ENCODE measurements at regions not wholly inside any gene's neighbourhood (a gene's known extent, or its start where the extent isn't known, plus 50 kb on each side); places are given as distances from the start of the nearest gene placed in this dataset.
"Not testable (repeated sequence)": the region's sequence is repeated elsewhere in the genome, so short reads cannot be mapped to it uniquely, and the experiment has no call there.

DNA sequence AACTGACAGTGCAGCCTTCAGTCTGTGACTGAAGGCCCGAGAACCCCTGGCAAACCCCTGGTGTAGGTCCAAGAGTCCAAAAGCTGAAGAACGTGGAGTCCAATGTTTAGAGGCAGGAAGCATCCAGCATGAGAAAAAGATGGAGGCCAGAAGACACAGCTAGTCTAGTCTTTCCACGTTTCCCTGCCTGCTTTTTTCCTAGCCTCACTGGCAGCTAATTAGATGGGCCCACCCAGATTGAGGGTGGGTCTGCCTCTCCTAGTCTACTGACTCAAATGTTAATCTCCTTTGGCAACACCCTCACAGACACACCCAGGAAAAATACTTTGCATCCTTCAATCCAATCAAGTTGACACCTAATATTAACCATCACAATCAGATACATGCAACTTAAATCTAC is 87.8 kb downstream of the TENT5D start:
- not testable (repeated sequence) for DNase-seq (ENCODE audit: low read depth)

DNA sequence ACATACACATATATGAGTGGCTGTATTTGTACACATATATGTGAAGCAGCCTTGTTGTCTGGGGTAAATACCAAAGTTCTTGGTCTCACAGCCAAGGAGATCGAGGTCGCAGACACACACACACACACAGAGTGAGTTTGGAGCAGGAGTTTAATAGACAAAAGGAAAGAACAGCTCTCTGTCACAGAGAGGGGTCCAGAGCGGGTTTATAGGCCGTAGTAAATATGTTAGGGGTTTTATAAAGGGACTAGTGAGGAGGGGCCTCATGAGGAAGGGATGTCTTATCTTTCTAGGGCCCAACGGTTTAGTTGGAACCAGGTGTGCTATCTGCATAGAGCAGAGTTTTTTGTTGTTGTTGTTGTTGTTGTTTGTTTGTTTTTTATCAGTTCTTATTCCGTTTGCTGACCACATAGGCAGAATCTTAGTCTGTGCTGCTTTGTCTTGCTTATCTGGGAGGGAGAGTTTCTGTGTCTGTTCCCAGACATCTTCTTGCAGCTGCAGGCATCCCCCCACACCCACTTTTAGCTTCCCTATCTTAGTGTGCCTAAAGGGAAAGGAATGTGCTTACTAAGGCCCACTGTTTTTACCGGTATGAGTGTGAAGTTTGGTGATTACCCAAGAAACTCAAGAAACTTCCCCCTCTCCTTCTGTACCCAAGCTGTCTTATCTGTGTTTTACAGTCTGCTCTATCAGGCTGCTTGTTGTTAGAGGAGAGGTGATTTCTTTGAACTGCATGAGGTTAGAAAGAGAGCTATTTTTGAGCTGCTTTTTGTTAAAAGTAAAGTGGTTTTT is 91.9 kb downstream of the TENT5D start:
- peak; percentile 46 for DNase-seq (ENCODE audit: low read depth)

DNA sequence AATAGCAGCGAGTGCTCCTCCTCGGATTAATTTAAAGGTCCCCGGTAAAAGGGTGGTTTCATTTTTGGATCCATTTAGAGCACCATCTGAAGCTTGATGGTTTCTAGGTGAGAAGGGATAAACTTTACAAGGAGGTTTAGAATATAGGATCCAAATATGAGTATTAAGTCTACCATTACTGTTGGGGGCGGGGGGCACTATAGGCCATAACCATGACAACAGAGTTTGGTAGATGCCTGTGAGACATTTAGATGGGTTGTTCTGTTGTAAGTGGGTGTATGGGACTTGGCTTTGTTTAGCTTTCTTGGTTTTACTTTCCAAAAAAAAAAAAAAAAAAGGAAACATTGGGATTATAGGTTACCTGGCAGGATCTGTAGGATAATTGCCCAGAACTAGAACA is 92.7 kb downstream of the TENT5D start:
- DNase-seq (ENCODE audit: low read depth), result no peak

DNA sequence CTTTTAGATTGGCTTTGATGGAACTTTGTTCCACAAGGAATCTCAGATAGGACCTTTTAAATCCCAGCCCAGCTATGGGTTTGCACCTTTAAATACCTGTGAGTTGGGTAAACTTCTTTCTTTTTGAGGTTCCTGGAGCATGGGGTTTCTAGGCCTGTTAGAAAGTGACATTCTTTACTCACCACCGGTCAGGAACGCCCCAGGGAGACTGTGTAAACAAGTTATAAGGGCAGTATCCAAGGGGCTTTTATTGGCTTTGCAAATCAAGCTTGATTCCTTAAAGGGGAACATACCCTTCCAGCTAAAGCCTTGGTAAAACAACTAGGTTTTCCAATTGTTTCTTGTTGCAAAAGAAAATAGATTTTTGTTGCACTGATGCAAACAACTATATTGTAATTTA is 93.4 kb downstream of the TENT5D start:
- DNase-seq (ENCODE audit: low read depth), result no peak

DNA sequence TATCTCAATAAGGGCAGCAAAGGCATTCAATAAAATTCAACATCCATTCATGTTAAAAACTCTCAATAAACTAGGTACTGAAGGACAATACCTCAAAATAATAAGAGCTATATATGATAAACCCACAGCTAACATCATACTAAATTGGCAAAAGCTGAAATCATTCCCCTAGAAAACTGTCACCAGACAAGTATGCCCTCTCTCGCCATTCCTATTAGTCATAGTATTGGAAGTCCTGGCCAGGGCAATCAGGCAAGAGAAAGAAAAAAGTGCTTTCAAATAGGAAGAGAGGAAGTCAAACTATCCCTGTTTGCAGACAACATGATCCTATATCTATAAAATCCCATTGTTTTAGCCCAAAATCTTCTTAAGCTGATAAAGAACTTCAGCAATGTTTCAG is 116.8 kb downstream of the TENT5D start:
- peak; percentile 13 for DNase-seq (ENCODE audit: low read depth)

DNA sequence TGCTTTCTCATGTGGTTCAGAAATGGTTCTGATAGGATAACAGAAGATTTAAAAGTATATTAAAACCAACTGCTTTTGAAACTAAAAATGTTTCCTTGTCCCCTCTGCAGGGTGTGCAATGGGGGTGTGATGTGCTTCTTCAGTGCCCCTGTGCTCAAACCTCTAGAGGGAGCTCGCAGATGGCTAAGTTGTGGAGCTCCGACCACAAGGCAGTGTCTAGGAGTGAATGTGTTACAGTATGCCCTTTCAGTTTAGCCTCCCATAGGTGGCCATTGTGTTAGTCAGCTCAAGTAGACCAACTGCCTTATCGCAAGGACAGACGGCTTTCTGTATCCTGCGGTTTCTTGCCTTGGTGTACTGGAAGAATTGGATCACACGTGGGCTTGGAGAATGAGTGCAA is 130.5 kb downstream of the TENT5D start:
- DNase-seq (ENCODE audit: low read depth), result peak; percentile 63

DNA sequence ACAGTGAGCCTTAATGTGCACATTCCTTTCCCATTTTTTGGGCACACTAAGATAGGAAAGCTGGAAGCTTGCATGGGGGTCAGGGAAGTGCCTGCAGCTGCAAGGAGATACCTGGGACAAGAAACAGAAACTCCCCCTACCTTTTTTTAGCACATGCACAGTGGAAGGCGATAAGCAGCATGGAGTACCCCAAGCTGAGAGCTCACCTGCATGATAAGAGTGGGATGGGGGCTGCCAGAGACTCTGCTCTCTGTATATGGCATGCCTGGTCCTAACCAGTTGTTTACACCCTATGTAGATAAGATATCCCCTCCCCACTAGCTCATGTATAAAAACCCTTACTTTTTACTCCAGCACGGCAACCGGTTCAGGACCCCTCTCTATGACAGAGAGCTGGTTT is 135.9 kb downstream of the TENT5D start:
- DNase-seq (ENCODE audit: low read depth), result no peak

DNA sequence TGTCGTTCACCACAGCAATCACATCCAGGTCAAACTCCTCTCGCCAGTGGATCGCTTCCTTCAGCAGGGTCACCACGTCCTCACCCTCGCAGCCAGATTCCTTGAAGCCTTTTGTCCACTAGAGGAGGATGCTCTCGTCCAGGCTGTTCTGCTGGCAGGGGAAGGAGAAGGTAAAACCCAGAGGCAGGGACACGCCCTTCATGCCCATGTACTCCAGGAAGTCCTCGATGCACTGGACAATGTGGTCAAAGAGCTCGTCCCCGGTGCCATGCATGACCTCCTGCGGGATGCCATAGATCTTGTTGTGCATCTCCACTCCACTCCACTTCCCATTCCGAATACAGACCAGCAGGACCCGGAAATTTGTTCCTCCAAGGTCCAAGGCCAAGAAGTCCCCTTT is 152.4 kb downstream of the TENT5D start:
- DNase-seq (ENCODE audit: low read depth), result no peak

DNA sequence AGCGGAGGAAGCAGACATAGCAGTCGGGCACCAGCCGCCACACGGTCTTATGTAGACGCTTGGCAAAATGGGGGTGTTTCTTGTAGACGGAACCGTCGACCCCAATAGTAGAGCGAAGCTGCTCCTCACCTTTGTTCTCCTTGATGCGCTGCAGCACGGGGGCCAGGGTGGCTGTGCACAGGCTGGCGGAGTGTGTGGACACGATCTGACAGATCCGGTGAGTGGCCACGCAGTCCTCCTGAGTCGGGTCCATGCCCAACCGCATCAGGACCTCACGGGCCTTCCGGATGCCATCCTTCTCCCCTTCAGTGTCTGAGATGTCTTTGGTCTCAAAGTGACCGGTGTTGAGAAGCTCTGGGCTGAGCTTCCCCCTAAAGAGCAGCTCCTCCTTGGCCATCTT is 153.0 kb downstream of the TENT5D start:
- no peak for DNase-seq (ENCODE audit: low read depth)

DNA sequence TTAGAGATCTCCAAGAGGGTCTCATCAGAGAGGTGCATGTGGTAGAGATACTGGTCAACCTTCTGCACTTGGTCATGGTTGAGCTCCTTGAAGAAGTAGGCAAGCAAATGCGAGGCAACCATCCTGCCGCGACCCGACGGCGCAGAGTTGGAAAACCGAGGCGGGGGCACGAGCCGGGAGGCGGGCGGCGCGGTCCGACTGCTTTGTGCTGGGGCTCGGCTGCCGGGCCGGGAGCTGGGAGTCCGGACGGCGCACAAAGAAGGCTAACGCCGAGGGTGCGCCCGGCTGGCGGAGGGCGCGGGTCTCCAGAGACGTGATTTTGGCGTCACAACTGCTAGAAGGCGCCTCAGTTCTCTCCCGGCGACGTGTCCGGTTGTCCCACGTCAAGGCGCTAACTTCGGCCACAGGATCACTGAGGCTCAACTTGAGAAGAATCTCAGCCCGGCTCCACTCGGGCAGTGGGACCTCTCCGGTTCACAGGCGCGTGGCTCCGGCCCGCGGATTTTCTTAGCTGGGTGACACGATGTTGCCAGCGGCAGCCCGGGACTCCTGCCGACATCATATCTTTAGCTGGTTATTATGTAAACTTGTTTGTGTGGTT is 154.3 kb downstream of the TENT5D start:
- not testable (repeated sequence) for DNase-seq (ENCODE audit: low read depth)

DNA sequence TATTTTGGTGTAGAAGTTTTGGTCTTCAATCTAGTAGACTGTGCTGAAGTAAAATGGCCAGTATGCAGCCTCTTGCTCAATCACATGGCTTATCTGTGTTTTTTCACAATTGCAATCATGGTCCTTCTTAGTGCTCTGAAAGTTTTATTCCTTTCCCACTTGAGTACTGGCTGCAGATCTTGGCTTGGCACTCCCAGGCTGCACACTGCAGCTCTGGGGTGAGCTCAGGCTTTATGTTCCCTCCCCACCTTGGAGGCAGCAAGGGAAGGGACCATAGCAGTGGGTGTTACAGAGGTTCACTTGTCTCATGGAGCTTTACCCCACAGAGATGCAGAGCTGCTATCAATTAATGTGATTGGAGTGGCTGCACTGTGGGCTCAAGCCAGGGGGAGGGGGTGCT is 156.0 kb downstream of the TENT5D start:
- no peak for DNase-seq (ENCODE audit: low read depth)

DNA sequence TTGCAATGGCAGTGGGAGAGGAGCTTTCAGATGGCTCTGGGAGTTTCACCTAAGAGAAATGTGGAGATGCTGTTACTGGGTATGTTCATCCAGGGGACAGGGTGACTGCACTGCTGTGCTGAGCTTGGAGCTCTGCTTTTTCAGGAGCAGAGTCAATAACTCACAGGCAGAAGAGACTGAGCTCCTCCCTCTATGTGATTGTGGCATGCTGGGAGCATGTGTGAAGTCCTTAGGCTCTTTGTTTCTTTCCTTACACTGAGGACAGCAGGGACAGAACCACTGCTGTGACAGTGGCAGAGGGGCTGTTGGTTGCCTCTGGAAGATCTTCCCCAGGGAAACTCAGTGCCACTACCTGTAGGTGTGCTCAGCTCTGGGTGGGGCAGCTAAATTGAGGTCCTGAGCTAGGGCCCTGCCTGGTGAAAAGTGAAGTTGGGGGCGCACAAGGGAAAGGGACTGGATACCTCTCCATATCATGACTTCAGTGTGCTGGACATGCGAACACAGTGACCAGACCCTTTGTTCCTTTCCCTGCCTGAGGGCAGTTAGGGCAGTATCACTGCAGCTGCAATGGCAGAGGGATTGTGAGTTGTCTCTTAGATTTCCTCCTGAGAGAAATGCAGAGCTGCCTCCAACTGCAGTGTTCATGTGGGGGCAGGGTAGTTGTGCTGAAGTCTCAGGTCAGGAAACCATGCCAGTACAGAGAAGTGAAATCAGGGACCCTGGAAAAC is 156.7 kb downstream of the TENT5D start:
- no peak for DNase-seq (ENCODE audit: low read depth)

DNA sequence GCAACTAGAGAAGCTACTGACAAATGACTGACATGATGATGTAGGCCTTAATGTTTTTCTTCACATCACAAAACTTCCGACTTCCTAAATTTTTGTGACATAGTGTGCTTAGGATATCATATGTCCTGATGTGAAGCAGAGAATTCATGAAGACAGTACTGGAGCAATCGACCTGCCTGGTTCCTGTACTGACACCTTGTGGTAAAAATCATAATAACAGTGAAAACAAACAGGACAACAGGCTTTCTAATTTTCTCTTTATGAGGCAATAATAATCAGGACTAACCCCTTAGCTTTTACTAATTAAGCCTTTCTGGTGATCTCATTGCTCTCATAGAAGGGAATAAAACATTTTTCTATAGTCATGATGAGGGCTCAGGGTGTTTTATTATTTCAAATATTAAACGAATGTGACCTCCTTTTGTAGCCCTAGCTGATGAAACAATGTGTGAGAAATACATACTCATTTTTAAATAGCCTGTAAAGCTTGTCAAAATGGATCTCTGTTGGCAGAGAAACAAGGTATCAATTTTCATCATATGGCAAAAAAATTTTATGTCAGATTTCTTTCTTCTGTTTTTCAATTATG is 158.4 kb downstream of the TENT5D start:
- DNase-seq (ENCODE audit: low read depth), result peak; percentile 4

DNA sequence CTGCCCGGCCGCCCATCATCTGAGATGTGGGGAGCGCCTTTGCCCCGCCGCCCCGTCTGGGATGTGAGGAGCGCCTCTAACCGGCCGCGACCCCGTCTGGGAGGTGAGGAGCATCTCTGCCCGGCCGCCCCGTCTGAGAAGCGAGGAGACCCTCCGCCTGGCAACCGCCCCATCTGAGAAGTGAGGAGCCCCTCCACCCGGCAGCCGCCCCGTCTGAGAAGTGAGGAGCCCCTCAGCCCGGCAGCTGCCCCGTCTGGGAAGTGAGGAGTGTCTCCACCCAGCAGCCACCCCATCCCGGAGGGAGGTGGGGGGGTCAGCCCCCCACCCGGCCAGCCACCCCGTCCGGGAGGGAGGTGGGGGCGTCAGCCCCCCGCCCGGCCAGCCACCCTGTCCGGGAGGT is 170.7 kb downstream of the TENT5D start:
- DNase-seq (ENCODE audit: low read depth), result not testable (repeated sequence)

DNA sequence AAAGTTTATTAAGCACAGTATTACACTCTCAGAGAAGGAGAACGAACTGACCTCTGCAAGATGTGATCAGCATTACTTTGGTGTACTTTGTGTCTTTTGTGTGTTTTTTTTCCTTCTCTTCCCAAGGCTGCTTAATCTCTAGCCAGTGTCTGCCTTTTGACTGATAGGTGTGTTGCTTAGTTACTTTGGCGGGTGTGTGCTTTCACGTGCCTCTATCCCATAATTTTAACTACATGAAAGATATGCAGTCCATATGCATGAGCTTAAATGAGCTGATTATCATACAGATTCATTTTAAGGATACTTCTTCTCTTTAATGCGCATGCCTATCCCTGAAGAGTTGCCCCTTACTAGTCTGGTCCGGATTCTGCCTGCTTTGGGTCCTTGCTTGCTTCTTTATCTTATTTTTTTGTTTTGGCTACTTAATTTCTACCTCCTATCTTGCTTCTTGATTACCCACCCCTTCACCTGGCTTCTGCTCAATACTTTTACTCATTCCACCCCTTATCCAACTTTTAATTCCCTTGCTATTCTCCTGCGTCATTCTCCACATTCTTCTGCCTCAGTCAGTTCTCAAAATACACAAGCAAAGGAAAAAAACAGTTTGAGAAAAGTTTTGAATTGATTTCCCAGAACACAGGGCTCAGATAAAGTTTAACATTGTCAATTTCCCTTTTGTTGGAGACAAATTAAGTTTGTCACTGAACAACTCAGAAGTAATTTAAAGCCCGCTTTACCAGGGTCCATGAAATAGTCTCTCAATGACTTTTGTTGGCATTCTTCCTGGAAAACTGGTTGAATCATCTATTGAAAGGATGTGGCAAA is 182.0 kb downstream of the TENT5D start:
- DNase-seq (ENCODE audit: low read depth), result peak; percentile 19
